ENCODE measurements at regions not wholly inside any gene's neighbourhood (a gene's known extent, or its start where the extent isn't known, plus 50 kb on each side); places are given as distances from the start of the nearest gene placed in this dataset.

DNA sequence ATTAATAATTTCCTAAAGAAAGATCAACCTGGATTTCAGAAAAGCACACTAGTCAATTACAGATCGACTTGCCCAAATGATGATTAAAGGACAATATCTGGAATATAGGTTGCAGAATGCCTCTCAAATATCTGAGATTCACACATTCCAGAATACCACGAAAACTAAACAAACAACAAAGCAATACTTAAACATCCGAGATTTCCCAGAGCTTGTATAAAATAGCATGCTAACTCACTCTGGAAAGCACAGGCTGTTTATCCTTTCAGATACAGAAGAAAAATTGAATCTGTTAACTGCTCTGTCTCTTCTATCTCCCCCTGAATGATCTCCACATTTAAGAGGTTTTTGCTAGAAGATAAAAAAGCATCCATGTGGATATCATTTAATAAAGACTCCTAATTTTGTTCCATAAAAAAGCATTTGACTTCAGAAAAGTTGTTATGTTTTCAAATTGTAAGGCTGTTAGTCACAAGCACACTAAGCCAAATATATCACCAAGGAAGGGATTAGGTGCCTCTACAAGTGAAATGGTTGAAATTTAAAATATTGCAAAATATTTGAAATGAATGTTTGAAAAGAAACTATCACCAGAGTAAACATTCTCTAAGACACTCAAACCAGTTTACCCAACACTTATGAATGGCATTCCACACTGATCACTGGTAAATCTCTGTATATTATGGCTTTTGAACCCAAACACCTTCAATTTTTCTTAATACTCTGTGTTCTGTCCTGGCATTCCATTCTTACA lies 865.1 kb upstream of the ADAMTS5 start:
- DNase-seq, result no peak

- DNase-seq, result no peak
Measured at GRCh38 chr21:27831177-27831576, 864.3 kb upstream of the ADAMTS5 start.

DNA sequence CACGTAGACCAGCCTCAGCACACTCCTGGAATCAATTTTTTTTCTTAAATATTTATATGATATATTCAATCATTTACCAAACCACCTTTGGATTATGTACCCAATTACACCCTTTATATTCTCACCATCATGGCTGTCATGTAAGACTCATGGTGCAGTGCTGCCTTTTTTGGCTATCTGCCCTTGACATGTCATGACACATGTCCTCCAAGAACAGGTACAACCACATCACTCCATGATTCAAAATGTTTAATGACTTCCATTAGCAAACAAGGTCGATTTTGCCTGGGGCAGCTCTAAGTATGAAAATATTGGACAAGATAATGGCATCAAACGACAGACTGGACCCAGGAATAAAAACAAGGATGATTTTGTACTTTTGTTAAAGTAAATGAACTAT lies 861.1 kb upstream of the ADAMTS5 start:
- DNase-seq, result no peak

- no peak for DNase-seq
Measured at GRCh38 chr21:27825035-27825434, 858.1 kb upstream of the ADAMTS5 start.

DNA sequence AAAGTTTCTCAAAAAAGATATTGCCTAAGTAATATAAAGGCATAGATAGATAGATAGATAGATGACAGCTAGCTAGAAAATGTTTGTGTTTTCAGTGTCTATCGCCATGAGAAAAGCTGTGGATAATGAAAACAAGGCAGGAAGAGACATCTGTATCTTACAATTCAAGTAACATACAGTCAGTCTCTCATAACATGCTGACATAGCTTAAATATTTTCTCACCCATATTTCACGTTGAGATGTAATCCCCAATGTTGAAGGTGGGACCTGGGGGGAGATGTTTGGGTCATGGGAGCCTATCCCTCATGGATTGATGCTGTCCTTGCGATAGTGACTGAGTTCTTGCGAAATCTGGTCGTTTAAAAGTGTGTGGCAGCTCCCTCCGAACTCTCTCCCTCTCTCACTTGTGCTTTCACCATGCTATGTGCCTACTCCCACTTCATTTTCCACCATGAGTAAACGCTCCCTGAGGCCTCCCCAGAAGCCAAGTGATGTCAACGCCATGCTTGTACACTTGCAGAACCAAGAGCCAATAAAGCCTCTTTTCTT lies 856.8 kb upstream of the ADAMTS5 start:
- DNase-seq, result no peak

- no peak for DNase-seq
Measured at GRCh38 chr21:27820342-27820741, 853.5 kb upstream of the ADAMTS5 start.

DNA sequence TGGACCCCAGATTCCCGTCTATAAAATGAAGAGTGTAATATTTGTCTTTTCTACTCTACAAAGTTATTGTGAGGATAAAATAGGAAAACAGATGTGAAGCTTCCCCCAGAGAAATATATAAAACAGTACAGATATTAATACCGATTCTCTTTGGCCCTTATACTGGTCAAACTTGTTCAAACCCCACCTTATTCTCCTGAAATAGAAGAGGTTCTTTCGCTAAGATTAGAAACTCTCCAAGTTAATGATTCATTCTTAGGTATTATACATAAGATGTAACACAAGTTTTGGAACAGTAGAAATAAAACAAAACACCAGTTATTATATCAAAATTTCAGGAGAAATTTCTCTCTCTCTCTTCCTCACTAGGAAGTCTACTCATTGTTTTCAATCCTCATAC lies 852.4 kb upstream of the ADAMTS5 start:
- no peak for DNase-seq

DNA sequence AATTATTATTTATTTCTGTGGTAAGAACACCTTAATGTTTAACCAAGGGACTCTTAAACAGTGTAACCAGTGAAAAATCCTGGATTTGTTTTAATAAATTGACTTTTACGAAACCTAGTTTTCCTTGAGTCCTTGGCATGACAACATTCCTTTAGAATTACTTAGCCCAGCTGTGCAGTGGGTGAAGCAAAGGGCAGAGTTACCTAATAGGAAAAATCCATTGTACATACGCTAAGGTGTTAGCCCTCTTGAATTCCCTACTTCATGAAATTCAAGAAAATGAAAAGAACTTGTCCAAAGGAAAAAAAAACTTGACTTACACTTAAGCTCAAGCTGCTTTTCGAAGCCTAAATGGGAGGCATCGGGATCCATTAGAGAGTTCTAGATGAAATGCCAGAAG lies 852.0 kb upstream of the ADAMTS5 start:
- no peak for DNase-seq

DNA sequence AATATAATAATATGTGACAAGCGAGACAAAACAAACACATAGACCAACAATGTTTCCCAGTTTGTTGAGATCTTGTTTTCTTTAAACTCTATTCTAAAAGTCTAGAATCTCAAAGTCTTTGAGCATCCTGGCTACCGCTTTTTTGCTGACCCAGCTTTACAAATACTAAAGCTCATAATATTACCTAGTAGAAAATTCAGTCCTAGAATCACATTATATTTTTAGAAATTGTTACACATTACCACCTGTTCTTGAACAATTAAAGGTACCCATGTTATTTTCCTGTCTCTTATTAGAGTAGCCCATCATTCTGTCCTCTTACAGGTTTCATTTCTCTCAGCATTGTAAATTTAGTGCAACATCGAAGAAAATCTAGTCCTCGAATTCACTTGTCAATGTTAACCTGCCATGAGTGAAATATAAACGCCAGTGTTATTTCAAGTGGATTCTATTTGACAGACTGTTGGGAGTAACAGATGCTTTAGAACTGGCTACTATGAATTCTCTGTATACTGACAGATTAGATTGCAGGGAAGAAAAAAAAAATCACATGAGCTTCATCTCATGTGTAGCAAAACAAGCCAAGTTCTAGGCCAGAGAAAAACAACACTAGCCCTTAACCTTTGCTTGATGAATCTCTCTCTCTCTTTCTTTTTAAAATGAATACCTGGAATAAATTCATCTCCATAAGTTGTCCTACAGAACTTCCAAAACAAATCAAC lies 851.2 kb upstream of the ADAMTS5 start:
- DNase-seq, result no peak

GRCh38 chr21:27817074-27817473 lies 850.2 kb upstream of the ADAMTS5 start:
- DNase-seq, result no peak

DNA sequence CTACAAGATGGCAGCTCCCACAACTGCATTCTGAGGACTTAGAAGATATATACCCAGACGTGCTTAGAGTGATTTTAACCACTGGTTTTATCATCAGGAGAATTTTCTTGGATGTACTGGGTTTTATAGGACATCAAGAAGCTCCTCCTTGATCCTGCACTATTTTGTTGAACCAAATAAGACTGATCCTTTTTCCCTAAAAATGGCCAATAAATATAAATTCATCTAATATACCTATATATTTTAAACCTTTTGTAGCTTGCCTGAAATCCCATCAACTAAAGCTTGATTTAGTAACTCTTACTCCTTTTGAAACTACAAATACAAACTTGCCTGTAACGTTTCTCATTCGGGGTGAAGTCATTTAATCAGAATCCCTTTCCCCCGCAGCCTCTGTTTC lies 849.4 kb upstream of the ADAMTS5 start:
- DNase-seq, result no peak

GRCh38 chr21:27814226-27814625 lies 847.3 kb upstream of the ADAMTS5 start:
- DNase-seq, result no peak

- DNase-seq, result no peak
Measured at GRCh38 chr21:27813750-27814149, 846.9 kb upstream of the ADAMTS5 start.

- DNase-seq, result no peak
Measured at GRCh38 chr21:27813344-27813743, 846.5 kb upstream of the ADAMTS5 start.

- no peak for DNase-seq
Measured at GRCh38 chr21:27812279-27812678, 845.4 kb upstream of the ADAMTS5 start.

- DNase-seq, result no peak
Measured at GRCh38 chr21:27808923-27809322, 842.0 kb upstream of the ADAMTS5 start.

- DNase-seq, result no peak
Measured at GRCh38 chr21:27807596-27807995, 840.7 kb upstream of the ADAMTS5 start.

- DNase-seq, result no peak
Measured at GRCh38 chr21:27806281-27806680, 839.4 kb upstream of the ADAMTS5 start.

DNA sequence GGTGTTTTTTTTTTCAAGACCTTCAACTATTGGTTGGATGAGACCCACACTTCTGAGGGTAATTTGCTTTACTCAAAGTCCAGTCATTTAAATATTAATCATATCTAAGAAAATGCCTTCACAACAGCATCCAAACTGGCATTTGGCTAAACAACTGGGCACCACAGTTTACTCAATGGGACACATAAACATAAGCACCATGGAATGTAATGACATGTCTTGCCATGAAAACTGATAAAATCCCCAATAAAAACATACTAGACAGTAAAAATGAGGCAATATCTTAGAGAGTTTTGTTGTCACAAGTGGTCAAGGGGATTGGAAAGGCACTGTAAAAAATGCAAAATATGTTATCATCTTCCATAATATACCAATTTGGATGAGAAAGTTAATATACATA lies 838.8 kb upstream of the ADAMTS5 start:
- DNase-seq, result no peak

GRCh38 chr21:27804515-27804914 lies 837.6 kb upstream of the ADAMTS5 start:
- no peak for DNase-seq

GRCh38 chr21:27803571-27803970 lies 836.7 kb upstream of the ADAMTS5 start:
- DNase-seq, result no peak

GRCh38 chr21:27802816-27803475 lies 836.1 kb upstream of the ADAMTS5 start:
- DNase-seq, result peak in 1 of 2 donors; percentile 12

- DNase-seq, result no peak
Measured at GRCh38 chr21:27799861-27800260, 833.0 kb upstream of the ADAMTS5 start.

- no peak for DNase-seq
Measured at GRCh38 chr21:27796106-27796505, 829.2 kb upstream of the ADAMTS5 start.
